NCI-H1105 treated with DMSO at 0.1 percent for 48 hours (cell line): ENCODE measurements at regions not wholly inside any gene's neighbourhood (a gene's known extent, or its start where the extent isn't known, plus 50 kb on each side); places are given as distances from the start of the nearest gene placed in this dataset.

Source experiments
- DNase-seq: peaks from one replicate; lab custom pipeline; 2025; lab: John Stamatoyannopoulos, UW

DNA sequence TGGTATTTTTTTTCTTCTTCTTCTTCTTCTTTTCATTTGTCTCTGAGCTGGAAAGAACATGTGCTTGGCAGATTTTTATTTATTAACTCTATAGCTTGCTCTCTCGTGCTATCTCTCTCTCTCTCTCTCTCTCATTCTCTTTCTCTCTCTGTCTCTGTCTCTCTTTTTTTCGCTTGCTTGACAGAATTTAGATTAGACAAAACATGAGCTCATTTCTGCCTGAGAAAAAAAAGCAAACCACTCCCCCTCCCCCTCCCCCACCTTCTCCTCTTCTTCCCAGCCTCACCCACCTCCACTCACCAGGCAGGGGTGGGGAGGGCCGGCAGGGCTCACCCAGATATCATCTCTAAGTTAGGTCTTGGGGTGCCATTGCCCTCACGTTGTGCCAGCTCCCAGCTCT lies 81.5 kb downstream of the PJA1 start:
- no peak for DNase-seq

DNA sequence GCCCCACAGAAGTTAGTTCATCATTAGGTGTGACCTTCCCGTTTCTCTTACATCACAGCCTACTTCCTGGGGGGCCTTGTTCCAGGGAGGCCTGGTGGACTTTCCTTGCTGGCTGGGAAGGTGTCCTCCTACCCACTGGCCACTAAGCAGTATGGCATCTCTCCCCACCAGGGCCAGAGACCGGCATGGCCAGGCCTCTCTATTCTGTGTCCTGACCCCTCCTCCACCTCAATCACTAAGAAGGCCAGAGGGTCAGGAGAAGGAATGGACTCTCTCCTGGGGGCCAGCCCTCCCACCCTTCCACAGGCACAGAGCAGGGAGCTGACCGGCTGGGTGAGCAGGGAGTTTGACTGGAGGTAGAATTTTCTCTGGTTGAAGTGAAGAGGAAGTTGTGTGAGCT lies 81.9 kb downstream of the PJA1 start:
- DNase-seq: no peak

DNA sequence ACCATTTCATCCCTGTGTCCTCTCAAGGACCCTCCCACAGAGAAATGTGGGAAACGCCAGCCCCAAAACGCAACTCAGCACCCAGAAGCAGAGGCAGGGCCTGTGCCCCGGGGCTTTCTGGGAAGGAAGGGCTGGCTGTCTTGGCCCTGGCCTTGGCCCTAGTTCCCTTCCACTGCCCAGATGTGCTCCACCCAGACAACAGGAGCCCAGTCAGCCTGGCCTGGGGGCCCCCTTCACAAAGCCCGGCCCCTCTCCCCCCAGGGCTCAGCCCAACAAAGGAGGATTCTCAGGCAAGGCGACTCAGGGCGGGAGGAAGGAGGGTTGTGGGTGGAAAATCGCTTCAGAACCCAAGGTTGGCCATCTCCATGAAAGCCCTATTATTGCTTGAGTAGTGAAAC lies 82.5 kb downstream of the PJA1 start:
- no peak for DNase-seq

DNA sequence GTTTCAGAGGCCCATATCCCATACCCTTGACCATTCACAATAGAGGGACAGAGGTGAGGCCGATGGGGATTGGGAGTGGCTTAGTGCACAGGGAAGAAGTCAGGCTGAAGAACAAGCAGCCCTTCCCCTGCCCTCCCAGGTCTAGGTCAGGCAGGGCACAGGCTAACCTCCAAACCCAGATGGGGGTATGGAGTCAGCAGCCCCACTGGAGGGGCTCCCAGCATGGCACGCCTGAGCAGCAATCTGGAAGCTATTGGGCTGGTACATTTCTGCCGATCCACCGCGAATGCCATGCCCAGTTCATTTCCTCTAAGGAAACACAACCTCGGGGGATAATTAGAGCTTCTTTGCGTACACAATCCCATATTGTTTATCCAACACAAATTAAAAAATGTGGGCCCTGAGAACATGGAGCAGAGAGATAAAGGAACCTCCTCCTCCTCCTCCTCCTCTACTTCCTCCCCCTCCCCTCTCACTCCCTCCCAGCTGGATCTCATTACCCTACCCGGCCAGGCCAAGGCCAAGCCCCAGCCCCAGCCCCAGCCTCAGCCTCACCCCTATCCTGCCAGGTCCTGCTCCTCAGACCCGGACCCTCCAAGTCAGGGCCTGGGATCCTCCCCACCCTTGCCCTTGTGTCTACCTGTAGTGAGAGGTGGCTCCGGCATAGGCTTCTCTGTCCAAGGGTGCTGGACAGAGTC lies 83.0 kb downstream of the PJA1 start:
- DNase-seq: no peak

DNA sequence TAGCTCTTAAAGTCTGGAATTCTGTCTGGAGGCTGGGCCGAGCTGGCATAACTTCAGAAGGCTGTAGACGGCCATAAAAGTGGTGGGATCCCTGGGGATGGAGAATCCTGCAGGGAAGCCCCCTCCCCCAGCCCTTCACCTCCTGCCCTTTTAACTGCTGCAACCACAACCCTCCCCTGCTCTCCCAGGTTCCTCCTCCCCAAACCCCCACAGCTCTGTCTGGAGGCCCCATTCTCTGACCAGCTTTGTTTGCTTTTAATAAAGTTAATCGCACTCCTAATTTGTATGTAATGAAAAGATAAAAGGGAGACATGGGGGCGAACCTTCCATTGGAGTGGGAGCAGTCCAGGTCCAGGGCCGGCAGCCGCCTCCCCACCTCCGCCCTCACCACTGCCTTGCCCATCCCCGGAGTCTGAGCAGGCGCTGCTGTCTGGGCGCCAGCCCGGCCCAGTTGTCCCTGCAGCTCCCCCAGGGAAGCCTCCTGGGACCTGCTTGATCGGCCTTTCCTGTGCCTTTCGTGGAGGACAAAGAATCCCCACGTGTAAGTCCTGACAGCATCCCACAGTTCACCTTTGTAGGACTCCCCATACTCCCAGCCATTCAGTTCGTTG lies 84.3 kb downstream of the PJA1 start:
- no peak for DNase-seq

DNA sequence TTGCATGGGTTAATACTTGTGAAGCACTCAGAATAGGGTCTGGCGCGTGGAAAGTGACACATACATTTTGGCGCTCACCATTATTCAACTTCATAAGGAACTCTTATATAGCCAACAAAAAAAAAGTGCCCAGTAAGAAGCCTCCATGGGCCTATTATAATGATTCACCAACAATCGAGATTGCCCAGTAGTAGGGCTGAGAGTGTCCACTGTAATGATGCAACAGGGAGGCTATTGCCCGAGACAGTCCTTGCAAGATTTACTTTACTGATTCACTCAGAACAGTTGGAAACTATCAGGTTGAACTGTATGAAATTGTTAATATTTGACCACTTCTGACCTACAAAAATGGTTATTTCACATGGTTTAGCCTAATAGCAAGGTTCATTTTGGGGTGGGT lies 86.0 kb downstream of the PJA1 start:
- DNase-seq: no peak

DNA sequence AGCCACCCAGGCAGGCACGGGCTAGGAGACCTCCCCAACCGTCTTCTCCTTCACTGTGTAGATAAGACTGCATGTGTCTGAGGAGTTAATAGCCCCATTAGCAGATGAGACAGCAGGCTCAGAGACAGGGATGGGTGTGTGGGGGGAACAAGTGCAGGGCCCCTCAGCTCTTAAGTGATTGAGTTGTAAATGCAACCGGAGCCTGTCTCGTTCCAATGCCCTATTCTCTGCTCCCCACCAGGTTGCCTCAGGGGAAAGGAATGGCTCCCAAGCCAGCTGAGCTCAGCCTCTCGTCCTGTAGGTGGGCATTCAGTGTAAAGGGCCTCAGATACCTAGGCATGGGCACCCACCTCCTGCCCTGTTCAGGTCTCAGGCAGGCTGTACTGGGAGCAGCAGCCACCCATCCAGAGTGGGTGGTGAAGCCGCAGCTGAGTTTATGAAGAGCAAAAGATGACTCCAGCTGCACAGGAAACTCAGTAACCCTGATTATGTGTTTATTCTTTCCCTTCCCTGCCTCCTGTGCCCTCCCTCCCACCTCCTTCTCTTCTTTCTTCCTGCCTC lies 87.3 kb downstream of the PJA1 start:
- DNase-seq: no peak

DNA sequence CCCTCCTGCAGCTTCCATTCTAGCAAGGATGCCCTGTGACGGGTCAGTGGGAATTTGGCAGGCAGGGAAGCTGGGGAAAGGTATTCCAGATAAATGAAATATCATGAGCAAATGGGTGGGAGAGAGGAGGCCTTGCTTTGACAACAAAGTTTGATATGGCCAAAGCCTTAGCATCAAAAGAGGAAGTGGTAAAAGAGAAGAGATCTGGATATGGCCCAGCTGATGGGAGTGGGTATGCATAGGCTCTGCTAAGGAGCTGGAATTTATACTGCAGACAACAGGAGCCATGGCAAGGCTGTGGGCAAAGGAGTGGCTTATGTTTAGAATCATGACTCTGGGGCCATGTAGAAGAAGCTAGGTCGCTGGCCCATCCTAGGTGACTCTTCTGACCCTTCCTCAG lies 89.2 kb downstream of the PJA1 start:
- no peak for DNase-seq

DNA sequence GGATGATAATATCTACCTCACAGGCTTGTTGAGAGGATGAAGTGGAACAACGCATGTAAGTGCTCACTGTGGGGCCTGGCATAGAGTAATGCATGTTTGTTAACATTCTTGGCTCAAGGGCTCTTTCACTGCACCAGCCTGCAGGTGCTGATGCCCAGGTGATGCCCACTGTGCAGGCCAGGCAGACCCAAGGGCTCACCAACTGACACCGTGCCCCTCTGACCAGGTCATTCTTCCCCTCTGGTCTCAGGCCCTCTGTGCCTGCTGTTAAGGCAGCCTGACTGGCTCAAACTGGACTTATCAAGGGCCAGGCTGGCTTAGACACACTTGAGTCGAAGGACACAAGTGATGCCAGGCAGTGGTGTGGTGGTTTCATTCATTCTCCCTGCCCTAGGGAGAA lies 90.5 kb downstream of the PJA1 start:
- no peak for DNase-seq

DNA sequence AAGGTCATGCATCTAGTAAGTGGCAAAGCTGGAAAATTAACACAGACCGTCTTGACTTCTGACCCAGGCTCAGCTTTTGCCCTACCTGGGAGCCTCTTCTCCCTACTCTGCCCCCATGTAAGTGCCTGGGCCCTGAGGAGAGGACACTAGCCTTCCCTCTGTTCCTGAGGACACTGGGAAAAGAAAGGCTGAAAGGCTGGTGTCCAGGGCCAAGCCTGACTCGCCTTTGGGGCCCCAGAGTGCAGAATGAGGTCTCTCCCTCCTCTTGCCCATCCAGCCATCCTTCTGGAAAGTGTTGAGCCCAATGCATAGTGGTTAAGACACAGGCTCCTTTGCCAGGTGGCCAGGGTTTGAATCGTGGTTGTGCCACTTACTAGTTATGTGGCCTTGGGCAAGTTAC lies 91.5 kb downstream of the PJA1 start:
- no peak for DNase-seq

DNA sequence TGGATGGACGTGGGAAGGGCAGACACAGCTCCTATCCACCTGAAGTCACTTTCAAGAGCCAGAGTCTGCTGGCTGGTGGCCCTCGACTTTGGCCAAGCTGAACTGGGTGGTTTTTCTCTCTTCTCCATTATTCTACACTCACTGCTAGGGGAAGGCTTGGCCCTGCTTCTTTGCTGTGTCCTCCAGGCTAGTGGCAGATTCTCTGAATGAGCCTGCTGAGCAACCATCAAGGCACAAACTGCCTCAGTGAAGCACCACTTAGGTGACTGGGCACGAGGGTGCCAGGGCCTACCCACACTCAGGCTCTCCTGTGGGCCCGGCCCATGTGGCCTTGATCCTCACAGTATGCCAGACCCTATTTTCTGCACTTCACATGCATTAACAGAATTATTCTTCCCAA lies 92.0 kb downstream of the PJA1 start:
- no peak for DNase-seq

DNA sequence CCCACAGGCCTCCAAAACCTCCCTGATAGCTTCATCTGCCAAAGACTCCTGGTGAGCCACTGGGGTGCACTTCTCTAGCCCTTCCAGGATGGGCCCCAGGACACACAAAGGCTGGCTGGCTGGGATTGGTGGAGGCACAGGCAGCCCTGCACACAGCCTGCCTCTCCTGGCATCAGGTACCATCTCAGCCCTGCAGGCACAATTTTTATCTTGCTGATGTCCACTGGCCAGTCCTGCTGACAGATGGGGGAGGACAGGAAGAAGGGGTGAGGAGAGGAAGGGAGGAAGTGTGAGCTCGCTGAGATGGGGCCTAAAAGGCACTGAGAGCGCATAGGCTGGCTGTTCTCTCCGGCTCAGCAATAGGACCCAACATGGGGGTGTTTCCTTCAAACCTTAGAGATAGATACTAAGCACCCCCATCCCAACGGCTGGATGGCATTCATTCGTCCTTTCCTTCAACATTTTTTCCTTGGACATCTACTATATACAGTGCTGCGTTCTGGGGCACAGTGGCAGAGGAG lies 92.7 kb downstream of the PJA1 start:
- DNase-seq: no peak

DNA sequence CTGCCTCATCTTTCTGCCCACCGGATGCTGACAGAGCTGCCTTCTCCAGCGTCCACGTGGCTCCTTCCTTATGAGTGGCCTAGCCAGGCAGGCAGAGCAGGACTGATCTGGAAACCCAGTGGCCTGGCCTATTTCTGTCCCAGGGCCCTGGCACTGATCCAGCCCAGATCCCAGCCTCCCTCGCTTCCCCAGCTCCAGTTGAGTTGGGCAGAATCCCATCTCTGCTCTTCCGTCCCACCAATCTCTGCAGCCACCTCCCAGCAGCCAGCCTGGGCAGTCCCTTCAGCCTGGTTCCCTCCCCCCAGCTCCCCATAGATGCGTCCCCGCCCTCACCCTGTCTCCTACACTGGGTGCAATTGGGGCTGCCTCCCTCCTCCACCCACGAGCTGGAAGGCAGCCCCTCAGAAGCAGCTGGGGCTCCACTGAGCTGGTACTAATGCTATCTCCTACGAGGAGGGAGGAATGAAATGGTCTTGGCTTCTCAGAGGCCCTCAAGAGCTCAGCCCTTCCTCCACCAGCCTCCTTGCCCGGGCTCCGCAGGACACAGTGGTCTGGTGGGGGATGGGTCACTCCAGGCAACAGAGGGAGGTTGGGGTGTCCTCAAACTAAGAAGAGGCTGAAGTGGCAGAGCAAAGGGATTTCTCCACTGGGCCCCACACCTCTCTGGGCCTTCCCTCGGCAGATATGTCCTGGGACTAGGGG lies 94.2 kb downstream of the PJA1 start:
- DNase-seq: no peak

DNA sequence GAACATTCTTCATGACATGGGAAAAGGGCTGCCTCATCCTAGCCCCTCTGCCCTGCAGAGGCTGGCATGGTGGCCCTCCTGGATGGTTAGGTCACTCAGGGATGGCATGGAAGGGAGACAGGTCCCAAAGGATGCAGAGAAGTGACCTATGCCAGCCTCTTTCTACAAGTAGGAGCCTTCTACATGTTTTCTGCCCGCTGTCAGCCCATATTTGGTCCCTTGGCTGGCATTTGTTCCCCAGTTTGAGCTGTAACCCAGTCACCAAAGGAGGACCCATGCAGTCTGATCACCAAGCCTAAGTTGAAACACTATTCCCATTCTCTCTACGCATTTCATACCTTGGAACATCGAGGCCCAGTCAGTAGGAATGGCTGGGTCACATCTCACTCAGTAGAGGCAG lies 95.4 kb downstream of the PJA1 start:
- DNase-seq: no peak

DNA sequence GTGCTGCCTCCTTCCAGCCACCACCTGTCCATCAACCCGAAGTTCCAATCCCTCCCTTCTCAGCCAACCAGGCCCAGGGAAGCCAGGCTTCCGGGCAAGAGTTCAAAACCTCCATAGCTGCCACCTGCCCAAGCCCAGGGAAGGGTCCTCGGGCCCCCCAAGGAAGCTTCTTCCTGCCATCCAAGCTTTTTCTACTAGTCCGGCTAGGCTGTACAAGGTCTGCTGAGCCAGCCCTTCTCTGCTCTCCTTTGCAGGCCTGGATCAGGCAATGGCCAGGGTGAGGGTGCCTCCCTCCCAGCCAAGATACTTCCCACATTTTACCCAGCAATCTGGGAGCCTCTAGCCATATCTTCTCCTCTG lies 96.2 kb downstream of the PJA1 start:
- no peak for DNase-seq

DNA sequence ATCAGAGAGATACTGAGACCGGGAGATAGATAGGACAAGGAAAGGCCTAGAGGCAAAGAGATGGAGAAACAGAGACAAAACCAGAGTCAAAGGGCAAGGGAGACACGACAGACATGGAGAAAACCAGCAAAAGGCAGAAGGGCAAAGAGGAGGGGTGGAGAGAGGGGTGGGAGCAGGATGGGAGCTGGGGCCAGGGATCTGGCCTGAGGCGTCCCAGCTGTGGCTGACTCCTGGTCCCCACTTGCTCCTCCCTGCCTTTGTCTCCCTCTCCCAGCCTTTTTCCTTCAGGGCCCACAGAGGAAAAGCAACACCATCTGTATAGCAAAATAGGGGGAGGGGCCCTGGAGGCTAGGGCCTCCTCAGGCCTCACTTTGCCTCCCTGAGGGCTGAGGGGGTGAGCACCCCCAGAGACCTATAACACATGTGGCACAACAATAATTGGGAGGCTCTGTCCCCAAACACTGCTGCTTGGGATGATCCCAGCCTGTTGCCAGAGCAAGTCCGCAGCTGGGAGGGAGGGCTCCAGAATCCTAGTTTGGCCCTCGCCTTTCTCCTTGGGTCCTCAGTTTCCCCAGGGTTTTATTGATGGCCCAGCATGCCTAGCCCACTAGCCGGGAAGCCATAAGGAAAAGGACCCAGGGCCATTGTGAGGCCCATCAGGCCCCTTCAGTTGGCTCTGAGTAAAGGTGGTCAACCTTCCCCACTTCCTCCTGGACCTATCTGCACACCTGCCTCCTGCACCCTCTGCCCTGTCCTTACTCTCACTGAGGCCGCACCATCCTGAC lies 96.8 kb downstream of the PJA1 start:
- no peak for DNase-seq

DNA sequence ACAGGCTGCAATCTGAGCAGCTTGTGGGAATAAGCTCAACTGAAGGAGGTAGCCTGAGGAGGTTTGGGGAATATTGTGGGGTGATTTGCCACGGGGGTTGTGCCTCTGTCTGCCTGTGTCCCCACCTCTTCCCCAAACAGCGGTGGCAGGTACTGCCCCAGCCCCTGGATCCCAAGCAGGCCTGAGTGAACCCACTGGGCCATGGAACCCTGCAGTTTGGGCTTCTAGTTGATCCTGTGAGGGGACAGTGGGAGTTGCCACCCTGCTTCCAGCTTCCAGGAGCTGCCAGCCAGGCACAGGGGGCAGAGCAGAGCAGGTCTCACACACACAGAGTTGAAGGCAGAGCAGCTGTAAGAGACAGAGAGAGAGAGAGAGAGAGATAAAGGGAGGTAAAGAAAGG lies 97.4 kb downstream of the PJA1 start:
- no peak for DNase-seq

DNA sequence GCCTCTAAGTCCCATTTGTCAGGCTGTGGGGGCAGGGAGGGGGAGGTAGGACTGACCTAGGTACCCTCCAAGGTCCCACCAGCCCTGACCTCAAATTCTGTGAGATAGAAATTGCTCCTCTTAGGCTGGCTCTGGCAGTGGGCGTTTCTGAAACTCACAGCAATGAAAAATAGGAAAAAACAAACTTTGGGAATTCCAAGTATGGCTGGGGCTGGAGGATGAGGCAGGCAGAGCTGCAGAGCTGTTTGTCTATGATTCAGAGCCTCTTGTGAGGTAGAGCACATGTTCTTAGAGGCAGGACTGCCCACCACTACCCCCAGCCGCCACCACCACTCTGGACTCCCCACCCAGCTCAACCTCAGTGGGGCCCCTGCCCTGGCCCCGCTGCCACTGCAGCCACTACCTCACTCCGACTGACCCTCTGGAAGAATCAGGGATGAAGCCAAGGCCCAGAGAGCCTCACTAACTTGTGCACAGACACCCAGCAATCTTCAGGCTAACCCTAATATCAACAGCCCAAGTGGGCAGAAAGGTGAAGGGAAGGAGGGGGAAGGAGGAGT lies 98.2 kb downstream of the PJA1 start:
- no peak for DNase-seq

DNA sequence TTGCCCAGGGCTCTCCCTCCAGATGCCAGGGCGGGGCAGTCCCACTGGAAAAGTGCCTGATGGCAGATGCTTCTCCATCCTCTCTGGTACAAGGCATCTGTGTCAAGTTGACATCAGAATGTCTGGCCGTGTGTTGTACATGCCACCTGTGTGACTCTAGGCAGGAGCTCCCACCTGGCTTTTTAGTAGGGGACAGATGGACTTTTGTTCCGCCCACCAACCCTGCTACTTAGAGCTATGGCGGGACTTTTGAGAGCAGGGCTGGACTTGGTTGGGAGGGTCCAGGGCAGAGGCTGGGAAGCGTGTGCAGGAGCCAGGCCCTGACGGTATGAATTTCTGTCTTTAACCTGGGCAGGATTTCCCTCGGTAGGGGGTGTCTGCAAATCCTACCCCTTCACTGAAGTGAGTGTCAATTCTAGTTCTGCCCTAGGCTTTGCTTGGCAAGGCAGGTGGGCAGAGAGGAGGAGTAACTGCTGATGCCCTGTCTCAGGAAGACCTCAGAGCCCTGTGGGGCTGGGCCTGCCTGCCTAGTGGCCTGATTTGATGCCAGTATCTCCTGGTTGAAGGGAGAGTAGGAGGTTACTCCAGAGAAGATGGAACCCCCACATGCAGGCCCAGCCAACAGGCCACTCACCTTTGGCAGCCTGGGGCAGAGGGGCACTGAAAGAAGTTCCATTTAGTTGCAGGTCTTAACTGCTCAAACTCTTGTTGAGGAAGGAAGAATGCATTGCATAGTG lies 99.1 kb downstream of the PJA1 start:
- no peak for DNase-seq

DNA sequence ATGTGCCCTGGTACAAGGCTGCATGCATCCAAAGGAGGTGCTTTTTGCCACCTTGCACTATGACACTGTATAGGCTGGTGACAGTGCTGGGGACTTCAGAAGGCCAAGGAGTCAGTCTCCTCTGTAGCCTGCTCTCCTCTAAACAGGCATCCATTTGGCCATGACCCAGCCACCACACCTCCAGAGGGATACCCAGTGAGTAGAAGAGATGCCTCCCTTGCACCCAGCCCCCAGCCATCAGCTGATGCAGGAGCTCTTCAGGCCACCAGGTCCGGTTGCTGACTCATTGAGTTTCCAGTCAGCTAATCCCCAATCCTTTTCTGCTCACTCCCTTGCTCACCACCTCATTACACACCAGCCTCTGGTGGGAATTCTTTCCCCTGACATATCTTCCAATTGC lies 99.8 kb downstream of the PJA1 start:
- DNase-seq: no peak

DNA sequence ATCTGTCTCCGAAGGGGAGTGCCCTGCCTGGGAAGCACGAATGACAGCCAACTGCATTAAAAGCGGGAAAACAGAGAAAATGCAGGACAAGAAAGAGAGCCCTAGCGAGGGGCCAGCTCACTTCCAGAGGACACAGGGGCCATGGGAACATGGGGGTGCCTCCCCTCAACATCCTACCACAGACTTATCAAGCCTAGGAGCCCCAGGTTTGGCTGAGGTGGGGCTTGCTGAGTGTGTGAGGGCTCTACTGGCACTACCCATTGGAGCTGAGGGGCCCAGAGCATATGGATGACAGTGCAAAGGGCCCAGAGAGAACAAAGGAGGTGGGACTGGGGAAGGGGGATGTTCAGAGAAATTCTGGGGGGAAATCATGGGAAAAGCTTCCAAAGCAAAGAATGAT lies 101.8 kb downstream of the PJA1 start:
- no peak for DNase-seq
